ENCODE measurements at regions not wholly inside any gene's neighbourhood (a gene's known extent, or its start where the extent isn't known, plus 50 kb on each side); places are given as distances from the start of the nearest gene placed in this dataset.

DNA sequence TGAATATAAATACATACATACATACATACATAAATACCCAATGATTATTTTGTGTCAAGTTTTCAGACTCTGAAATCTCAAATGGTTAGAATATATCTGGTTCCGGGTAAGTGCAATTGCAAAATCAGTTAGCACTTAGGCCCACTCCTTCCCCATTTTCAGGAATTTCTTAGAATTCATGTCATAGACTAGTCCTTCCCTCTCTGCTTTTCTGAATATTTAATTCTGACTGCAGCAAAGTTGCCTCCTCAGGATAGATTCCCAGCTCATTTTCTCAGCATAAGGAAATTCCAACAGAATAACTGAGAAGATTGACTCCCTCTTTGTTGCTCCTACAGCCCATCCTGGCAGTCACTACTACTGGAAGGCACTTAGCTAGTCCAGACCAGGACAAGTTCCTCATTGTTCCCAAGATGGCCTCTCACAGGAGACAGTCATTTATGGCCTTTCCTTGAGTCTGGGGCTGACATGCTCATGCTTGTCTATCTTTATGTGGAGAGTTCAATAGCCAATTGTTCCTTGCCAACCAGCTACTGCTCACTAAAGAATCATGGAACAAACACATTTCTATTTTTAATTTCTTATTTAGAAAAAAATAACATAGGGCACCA lies 142.9 kb upstream of the ITGB1 start:
- TF ChIP-seq, protein P1, sequence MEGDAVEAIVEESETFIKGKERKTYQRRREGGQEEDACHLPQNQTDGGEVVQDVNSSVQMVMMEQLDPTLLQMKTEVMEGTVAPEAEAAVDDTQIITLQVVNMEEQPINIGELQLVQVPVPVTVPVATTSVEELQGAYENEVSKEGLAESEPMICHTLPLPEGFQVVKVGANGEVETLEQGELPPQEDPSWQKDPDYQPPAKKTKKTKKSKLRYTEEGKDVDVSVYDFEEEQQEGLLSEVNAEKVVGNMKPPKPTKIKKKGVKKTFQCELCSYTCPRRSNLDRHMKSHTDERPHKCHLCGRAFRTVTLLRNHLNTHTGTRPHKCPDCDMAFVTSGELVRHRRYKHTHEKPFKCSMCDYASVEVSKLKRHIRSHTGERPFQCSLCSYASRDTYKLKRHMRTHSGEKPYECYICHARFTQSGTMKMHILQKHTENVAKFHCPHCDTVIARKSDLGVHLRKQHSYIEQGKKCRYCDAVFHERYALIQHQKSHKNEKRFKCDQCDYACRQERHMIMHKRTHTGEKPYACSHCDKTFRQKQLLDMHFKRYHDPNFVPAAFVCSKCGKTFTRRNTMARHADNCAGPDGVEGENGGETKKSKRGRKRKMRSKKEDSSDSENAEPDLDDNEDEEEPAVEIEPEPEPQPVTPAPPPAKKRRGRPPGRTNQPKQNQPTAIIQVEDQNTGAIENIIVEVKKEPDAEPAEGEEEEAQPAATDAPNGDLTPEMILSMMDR (IDR thresholded peaks at IDR 0.05; ENCODE audit: insufficient read depth, low read length, severe bottlenecking): no peak
- no peaks in the 10 kb centered on the region for H3K27me3 ChIP-seq (ENCODE audit: control insufficient read depth, insufficient read depth, low read length)
- FAIRE-seq (peak; percentile 28), DNase-seq (ENCODE audit: low read depth) (peak; percentile 60)
- H3K36me3 ChIP-seq (ENCODE audit: control insufficient read depth, insufficient read depth, low read length): no peaks in the 10 kb centered on the region
- H3K4me3 ChIP-seq (ENCODE audit: low read depth, low read length): no peak overlapping the region

DNA sequence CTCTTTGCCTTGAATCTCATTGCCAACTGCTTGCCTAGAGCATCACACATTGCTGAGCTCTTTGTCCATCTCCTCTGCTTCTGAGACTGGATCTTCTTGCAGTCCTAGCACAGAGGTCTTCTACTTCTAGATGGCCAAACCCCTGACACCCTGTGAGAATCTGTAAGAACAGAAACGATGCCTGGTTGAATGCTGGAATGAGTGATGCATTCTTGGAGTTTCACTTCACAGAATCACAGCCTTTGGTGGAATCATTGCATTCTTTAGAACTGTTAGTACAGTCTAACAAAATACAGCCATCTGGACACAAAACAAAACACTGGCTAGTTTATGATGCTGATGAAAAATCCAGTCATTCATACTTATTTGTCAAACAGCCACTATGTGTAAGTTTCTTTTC lies 141.7 kb upstream of the ITGB1 start:
- TF ChIP-seq, protein P1 (IDR thresholded peaks at IDR 0.05; ENCODE audit: insufficient read depth, low read length, severe bottlenecking): no peak
- no peaks in the 10 kb centered on the region for H3K36me3 ChIP-seq (ENCODE audit: control insufficient read depth, insufficient read depth, low read length)
- H3K27me3 ChIP-seq (ENCODE audit: control insufficient read depth, insufficient read depth, low read length): no peaks in the 10 kb centered on the region
- FAIRE-seq: peak; percentile 93
- no peak for DNase-seq (ENCODE audit: low read depth)
- H3K4me3 ChIP-seq (ENCODE audit: low read depth, low read length): no peak overlapping the region

- Histone ChIP-seq H3K4me3 (ENCODE audit: low read depth, low read length) (no peak overlapping the region), H3K27me3 (ENCODE audit: control insufficient read depth, insufficient read depth, low read length) (no peaks in the 10 kb centered on the region), H3K36me3 (ENCODE audit: control insufficient read depth, insufficient read depth, low read length) (no peaks in the 10 kb centered on the region)
- TF ChIP-seq, protein P1 (IDR thresholded peaks at IDR 0.05; ENCODE audit: insufficient read depth, low read length, severe bottlenecking): no peak
- FAIRE-seq: no peak
- DNase-seq (ENCODE audit: low read depth): peak; percentile 10
Observed at GRCh38 chr10:33098951-33099663, 141.1 kb upstream of the ITGB1 start.

DNA sequence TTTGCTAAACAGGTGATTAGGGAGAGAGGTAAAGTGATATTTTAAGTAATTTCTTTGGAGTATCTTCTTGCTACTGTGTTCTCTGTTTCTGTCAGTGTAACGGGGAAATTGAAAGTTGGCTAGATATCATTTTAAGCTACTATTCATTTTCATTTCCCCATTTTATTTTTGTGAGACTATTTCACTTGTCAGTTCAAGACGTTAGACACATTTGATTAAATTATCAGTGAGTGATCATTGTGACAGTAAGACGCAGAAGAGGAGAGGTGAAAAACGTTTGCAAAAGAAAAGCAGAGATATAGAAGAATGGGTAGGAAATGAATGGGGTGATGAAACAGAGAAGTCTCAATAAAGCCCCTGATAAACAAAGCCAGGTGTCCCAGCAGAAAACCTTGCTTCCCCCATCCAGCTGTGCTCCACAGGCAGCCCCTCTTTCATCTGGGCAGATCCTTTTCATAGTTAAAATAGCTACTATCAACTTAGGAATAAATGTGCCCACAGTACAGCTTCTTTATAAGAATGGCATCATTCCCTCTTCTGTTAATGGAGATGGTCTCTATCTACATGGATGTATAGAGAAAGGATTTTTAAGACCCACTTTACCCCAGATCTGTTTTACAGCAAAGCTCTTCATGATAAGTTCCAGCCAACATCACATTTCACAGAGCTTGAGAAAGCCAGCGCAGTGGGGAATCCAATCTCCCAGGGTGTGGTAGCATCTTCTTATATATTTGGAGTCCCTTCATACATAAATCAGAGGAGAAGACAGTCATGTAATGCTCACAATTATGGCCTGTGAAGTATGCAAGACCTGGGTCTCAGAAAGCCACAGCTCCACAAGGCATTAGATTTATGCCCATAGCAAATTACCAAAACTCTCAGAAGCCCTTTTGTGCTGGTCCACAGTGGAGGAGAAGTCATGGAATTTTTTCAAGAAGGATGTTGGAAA lies 138.1 kb upstream of the ITGB1 start:
- TF ChIP-seq, protein P1 (IDR thresholded peaks at IDR 0.05; ENCODE audit: insufficient read depth, low read length, severe bottlenecking): no peak
- DNase-seq (ENCODE audit: low read depth) (no peak), FAIRE-seq (no peak)
- Histone ChIP-seq H3K27me3 (ENCODE audit: control insufficient read depth, insufficient read depth, low read length) (no peaks in the 10 kb centered on the region), H3K4me3 (ENCODE audit: low read depth, low read length) (no peak overlapping the region), H3K36me3 (ENCODE audit: control insufficient read depth, insufficient read depth, low read length) (no peaks in the 10 kb centered on the region)

- TF ChIP-seq, protein P1 (IDR thresholded peaks at IDR 0.05; ENCODE audit: insufficient read depth, low read length, severe bottlenecking): no peak
- no peak for DNase-seq (ENCODE audit: low read depth)
- H3K27me3 ChIP-seq (ENCODE audit: control insufficient read depth, insufficient read depth, low read length): no peaks in the 10 kb centered on the region
- H3K36me3 ChIP-seq (ENCODE audit: control insufficient read depth, insufficient read depth, low read length): no peaks in the 10 kb centered on the region
- no peak overlapping the region for H3K4me3 ChIP-seq (ENCODE audit: low read depth, low read length)
- no peak for FAIRE-seq
Observed at GRCh38 chr10:33094263-33095051, 136.4 kb upstream of the ITGB1 start.
